ENCODE measurements at regions not wholly inside any gene's neighbourhood (a gene's known extent, or its start where the extent isn't known, plus 50 kb on each side); places are given as distances from the start of the nearest gene placed in this dataset.
"Not testable (repeated sequence)": the region's sequence is repeated elsewhere in the genome, so short reads cannot be mapped to it uniquely, and the experiment has no call there.

DNA sequence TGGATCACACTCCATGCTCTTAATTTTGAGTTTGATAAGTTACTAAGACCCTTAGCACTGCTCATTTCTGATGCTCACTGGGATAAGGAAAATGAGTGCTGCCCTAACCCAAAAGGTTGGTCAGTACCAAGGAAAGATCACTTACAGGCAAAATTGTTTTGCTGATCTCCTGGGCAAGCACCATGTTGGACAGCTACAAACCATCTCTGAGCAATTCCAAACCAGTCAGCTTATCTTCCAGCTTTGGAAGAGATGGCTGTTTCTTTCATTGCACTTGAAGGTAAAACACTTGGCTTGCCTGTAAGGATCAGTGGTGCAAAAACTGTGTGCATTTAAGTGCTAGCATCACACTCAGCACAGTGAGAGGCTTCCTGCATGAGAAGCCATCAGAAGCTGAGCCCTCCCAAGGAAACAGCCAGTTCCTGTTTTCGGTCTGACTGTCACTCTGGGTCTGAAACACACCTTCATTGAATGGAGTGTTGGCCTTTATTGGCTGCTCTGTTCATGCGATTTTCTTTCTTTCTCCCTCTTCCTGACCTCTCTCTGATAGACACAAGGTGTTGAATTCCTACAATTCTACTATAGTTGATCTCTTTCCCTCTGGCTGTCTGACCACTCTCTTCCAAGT, 126.4 kb upstream of the GHITM start:
- no peak for DNase-seq (ENCODE audit: low read depth in 2 of 2, low spot score in 1 of 2)

DNA sequence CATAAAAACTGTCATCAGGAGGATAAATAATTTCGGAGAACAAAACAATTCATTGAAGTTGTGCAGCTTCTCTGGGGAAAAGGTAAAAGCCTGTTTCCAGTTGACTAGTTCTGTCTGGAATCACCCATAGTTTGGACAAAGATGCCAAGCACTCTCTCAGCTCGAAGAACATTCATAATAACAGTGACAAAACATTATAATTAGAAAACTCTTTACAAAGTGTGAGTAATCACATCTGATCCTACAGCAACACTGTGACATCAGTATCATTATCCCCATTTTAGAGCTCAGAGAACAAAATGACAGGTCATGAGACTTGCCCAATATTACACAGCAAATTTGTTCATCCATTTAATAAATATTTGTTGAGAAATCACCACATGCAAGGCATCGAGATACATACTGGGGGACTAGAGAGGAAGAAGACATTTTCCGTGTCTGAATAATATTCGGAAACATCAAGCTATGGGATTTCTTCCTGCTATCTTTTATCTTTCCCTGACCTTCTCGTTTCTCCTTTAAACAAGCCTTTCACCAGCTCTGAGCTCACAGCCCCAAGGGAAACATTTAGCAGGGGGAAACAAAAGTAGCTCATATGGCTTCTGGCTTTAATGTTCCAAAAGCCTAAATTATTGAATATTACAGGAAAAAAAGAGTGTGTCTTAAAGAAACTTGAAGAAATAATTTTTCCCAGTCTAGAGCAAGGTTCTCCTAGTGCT, 123.3 kb upstream of the GHITM start:
- DNase-seq (ENCODE audit: low read depth in 2 of 2, low spot score in 1 of 2): no peak

DNA sequence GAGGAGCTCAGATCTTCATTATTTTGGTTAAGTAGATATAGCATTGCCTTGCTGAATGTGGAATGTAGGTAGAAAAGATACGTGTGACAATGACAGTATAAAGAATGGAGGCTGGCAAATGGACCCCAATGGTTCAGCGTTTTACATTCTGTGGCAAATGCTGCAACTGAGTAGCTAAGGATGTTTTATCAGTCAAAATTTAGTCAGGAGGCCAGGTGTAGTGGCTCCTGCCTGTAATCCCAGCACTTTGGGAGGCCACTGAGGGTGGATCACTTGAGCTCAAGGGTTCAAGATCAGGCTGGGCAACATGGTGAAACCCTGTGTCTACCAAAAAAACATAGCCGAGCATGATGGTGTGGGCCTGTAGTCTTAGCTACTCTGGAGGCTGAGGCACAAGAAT, 120.5 kb upstream of the GHITM start:
- DNase-seq (ENCODE audit: low read depth in 2 of 2, low spot score in 1 of 2): no peak

DNA sequence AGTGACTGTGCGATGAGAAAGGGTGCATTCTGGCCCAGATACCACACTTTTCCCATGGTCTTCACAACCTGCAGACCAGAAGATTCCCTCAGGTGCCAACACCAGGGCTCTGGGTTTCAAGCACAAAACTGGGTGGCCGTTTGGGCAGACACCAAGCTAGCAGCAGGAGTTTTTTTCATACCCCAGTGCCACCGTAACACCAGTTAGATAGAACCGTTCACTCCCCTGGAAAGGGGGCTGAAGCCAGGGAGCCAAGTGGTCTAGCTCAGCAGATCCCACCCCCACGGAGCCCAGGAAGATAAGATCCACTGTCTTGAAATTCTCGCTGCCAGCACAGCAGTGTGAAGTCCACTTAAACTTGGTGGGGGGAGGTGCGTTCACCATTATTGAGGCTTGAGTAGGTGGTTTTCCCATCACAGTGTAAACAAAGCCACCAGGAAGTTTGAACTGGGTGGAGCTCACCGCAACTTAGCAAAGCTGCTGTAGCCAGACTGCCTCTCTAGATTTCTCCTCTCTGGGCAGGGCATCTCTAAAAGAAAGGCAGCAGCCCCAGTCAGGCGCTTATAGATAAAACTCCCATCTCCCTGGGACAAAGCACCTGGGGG, 119.4 kb upstream of the GHITM start:
- not testable (repeated sequence) for DNase-seq (ENCODE audit: low read depth in 2 of 2, low spot score in 1 of 2)

DNA sequence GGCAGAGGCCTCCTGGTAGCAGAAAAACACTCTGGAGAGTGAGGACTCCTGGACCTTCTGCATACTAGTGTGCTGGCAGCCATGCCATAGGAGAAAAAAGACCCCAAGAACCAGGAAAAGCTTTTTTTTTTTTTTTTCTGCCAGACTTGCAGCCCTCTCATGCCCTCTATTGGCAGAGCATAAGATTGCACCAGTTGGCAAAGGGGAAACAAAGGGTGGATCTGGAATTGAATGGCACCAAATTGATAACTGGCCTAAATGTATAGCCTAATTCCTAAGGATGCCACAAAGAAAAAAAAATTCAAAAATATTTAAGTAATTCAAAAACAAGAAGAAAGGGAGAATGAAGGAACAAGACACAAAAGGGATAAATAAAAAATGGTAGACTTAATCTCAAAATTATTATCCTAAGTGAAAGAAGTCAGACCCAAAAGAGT, 112.5 kb upstream of the GHITM start:
- no peak for DNase-seq (ENCODE audit: low read depth in 2 of 2, low spot score in 1 of 2)

DNA sequence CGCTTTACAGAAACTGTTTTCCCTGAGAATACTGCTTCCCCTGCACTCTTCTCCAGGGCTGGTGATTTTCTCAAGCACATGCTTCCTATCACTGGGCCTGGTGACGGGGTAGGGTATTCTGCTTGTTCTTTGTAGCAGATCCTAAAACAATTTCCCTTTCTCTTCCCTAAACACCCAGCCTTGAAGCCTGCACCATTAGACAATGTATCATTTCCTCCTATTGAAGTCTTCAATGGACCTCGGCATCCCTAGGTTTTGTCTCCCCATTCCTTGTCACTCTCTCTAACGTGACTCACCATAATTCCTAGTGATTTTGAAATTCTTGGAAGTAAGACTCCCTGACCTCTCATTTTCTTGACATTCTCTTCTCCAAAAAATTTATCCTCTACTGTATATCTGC, 109.5 kb upstream of the GHITM start:
- no peak for DNase-seq (ENCODE audit: low read depth in 2 of 2, low spot score in 1 of 2)

DNA sequence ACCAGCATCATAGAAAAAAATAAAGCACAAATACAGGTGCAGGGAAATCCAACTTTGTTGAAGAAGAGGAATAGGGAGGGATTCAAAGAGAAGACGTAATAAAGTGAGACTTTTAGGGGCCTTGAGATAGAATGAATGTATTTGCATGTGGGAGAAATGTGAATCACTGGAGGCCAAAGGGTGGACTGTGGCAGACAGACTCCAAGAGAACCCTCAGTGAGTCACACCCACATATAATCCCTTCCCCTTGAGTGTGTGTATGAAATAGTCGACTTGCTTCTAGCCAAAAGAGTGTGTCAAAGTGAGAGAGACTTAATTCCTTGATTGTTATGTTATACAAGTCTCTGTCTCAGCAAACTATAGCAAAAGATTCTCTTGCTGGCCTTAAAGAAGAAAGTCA, 101.3 kb upstream of the GHITM start:
- no peak for DNase-seq (ENCODE audit: low read depth in 2 of 2, low spot score in 1 of 2)

DNA sequence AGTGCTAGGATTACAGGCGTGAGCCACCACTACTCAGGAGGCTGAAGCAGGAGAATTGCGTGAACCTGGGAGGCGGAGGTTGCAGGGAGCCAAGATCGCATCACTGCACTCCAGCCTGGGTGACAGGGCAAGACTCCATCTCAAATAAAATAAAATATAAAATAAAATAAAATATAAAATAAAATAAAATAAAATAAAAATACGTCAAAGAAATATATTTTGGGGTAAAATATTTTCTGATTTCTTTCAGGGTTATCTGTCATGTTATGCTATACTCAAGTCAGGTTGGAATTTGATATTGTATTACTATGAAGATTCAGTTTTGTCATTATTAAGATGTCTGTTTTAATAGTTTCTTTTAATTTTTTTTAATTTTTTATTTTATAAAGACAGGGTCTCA, 99.4 kb upstream of the GHITM start:
- no peak for DNase-seq (ENCODE audit: low read depth in 2 of 2, low spot score in 1 of 2)

DNA sequence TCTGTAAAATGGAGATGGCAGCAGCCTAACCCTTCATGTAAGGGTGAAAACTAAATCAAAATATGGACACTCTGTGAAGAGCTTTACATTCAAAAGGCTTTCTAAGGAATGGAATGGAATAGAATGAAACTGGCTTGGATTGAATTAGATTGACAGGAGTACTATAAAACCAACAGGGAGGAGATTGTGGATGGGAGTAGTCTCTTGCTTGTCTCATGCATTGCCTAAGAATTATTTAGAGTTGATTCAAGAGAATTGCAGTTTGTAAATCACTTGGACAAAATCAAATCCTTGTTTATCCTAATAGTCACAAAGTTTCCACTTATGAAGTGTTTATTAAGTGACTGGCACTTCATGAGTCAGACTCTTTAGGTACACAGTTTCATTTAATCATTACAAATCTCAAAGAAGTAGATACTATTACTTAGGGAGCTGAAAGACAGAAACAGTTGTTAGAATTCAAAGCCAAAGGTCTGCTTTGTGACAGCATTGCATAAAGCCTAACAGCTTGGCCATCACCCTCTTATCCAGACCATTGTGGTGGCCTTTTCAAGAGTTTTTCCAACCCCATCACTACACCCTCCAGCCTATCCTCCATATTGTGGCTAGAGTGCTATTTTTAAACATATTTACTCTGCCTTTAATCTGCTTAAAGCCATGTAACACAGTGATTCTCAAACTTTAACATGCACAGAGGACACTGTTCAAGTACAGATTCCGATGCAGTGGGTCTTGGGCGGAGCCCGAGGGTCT, 91.9 kb upstream of the GHITM start:
- DNase-seq (ENCODE audit: low read depth in 2 of 2, low spot score in 1 of 2): no peak

DNA sequence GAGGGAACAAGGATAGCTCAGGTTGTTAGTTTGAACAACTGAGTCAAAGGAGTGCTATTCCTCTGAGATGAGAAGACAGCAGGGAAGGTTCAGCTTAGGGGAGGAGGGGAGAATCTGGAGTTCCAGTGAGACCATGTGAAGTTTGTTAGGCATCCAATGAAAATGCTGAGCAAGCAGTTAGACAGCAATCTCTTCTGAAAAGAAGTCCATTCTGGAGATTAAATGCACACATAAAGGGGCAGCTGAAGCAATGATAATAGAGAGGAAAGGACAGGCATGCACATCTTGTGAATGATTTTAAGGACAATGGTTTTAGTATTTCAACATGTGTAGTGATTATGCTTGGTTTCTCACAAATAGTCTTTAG, 89.7 kb upstream of the GHITM start:
- DNase-seq (ENCODE audit: low read depth in 2 of 2, low spot score in 1 of 2): no peak

DNA sequence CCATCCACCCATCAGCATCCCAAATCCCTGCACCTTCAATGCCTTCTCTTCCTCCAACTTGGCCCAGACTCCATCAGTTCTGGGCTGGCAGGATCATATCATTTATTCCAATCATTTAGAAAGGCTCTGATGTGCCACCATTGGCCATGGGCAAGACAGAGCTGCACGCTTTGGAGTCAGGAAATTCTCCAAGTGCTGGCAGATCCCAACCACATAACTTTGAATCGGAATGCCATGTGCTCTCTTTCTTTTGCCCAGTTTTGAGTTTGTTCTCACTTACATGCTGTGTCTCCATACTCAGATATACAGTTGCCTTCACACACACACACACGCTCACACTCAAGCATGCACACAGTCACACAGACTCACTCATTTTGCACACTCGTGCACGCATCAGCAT, 85.7 kb upstream of the GHITM start:
- no peak for DNase-seq (ENCODE audit: low read depth in 2 of 2, low spot score in 1 of 2)

DNA sequence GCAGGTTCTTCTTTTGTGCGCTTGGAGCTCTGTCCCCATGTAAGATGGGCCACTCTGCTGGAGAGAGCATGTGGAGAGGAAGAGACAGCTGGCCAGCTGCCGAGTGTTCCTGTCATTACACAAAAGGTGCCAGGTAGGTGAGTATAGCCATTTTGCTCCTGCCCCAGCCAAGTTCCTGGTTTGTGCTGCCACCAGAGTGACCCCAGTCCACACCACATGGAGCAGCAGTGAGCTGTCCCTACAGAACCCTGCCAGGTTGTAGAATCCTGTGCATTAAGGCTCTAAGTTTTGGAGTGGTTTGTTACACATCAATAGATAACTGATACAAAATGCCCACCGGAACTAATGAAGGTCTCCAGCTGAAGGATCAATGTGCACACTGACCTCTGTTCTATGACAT, 84.6 kb upstream of the GHITM start:
- DNase-seq (ENCODE audit: low read depth in 2 of 2, low spot score in 1 of 2): no peak

DNA sequence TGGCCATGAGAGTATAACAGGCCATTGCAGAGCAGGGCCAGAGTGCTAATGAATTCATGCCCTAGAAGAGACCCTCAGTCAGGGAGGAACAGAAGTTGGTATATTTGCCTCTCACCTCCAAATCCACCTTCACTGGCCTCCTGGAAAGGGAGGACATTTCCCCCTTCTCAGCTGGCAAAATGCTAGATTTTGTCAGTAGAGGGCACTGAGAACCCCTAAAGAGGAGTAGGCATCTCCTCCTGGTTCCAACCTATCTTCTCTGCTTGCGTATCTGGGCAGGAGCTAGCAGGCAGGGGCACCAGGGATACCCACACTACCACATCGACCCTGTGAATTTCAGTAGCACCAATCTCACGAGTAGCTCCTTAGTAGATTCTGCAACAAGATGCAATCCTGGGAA, 79.8 kb upstream of the GHITM start:
- DNase-seq (ENCODE audit: low read depth in 2 of 2, low spot score in 1 of 2): no peak

DNA sequence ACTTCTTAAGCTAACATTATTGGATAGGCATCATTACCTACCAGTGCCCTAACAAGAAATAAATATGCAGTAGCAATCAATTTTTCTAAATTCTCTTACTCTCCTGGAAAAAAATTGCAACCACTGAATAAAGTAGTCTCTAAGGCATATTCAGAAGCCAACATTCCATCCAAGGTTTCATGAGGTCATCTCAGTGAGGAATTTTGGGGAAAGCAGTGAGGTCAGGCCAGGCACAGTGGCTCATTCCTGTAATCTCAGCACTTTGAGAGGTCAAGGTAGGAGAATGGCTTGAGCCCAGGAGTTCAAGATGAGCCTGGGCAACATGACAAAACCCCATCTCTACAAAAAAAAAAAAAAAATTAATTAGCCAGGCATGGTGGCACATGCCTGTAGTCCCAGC, 75.9 kb upstream of the GHITM start:
- no peak for DNase-seq (ENCODE audit: low read depth in 2 of 2, low spot score in 1 of 2)

DNA sequence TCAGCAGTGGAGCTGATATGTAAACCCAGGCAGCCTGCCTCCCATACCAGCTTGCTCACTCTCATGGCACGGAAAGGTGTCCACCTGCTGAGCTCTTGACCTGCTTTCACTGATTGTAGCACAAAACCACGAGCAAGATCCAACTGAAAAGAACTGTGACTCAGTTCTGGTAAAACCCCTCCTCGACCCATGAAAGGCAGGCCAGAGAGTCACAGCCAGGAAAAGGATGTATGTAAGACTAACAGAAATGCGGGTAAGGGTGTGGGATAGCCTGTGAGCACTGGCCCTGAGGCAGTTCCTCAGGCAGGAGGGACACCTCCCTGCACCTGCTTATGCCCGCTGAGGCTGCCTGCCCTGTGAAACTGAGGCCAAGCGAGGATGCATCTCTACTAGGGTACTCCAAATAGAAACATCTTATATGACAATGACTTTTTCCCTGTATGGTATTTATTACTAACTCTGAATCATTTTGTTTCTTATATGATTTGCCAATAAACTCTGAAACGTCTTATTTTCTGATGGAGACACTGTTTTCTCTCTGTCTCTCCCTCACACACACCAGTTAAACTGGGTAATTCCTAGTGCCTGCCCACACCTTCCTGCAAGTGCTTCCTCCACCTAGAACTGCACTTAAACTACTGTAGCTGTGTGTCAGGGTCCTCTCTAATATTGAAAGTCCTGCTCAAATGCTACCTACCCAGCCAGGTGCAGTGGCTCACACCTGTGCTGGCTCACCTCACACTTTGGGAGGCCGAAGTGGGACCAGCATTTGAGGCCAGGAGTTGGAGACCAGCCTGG, 73.3 kb upstream of the GHITM start:
- no peak for DNase-seq (ENCODE audit: low read depth in 2 of 2, low spot score in 1 of 2)

DNA sequence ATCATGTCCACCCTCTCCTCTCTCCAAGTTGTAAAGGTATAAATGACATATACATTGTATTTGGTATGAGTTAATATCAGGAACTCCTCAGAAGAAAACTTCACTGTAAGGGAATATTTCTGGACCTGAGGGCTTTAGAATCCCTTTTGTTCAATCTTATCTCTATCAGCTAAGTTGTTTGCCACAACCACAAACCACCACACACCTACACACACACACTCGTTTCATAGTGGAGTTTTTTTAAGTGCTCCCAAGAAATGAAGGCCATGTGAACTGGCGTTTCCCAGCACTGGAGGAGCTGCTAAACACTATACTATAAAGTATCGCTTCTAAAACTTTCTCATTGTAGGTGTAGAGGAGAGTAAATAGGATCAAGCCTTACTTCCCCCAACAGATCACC, 64.8 kb upstream of the GHITM start:
- no peak for DNase-seq (ENCODE audit: low read depth in 2 of 2, low spot score in 1 of 2)

DNA sequence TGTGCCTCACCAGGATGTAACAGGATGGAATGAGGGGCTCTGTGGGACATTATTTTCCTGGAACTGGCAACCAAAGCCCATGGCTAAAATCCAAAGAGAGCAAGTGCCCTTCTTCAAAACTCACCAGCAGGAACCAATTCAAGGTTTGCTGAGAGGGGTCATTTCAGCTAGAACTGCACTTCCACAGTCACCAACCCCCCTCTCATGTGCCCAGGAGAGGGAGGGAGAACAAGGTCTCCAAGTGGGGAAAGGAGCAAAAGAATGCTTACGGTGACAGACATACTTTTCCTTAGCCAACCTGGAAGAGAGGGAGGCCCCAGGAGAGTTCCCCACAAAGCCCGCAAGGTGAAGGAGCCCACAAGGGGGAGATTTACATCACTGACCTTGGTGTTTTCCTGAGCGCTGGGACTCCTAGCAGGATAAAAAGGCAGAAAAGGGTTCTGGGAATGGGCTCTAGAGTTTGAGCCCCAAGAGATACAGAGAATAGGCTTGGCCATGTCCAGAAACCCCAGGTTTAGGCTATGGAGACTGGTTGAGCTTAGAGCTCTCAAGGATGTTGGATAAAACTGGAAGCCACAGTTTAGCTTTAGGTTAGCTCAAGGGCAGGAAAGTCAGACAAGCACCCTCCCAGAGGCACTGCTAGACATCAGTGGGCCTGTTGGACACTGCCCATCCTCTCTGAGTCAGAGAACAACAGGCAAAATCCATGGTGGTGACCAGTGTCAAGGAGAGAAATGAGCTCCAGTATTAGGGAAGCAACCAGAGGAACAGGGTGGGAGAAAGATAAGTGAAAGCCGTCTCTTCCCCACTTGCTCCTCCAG, 63.9 kb upstream of the GHITM start:
- no peak for DNase-seq (ENCODE audit: low read depth in 2 of 2, low spot score in 1 of 2)

DNA sequence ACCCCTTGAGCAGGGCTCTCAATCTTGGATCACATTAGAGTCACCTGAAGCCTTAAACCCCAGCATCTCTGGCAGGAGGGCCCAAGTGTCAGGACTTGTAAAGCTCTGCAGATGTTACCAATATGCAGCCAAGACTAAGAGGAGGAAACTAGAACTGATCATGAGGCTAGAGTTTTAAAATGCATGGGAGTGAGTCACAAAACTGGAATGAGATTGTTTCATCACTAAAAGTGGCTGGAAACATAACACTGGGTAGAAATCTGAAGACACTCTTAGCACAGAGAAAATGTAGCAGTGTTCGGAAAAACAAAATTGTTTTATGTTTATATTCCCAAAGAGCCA, 63.3 kb upstream of the GHITM start:
- no peak for DNase-seq (ENCODE audit: low read depth in 2 of 2, low spot score in 1 of 2)

DNA sequence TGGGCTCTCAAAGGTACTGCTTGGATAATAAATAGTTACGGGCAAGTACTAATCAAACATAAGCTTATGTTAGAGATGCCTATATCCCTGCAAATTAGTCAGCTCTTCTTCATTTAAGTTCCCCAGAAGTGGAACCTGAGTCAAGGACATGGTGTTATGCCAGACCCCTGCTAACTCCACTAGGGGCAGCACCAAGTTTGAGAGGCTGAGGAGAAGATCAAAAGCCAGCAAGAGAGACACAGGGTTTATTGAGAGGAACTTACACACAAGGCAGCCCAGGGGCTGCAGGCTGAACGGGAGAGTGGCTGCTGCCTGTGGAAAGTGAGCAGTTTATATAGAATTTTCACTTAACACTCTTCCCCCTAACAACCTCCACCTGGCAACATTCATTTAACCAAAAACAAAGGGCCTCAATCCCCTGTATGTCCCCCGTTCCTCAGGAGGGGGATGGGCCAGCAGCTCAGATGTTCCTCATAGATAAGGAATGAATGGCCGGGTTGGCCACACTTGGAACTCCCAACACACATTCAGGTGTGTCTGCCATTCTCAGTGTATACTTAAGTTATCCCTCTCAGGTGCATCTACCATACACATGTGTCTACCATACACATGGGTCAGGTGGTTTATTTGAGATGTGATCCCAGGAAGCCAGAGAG, 62.6 kb upstream of the GHITM start:
- no peak for DNase-seq (ENCODE audit: low read depth in 2 of 2, low spot score in 1 of 2)

DNA sequence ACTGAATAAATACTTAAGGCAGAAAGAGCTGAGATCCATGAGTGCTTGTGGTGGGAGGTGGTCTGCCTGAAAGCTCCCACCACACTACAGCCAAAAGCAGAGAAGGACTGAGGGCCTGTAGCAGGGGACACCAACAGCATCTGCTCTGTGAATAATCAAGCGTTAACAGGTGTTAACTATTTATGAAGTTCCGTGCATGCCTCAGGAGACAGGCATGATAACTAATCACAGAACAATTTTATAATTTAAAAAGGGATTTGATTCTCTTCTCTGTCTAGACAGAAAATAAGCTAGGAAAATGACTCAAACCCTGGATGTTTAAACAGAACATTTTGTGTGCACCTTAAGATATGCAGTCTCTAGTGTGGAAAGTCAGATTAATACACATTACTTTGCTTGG, 61.5 kb upstream of the GHITM start:
- no peak for DNase-seq (ENCODE audit: low read depth in 2 of 2, low spot score in 1 of 2)
